SK-N-DZ (cell line): ENCODE measurements at regions not wholly inside any gene's neighbourhood (a gene's known extent, or its start where the extent isn't known, plus 50 kb on each side); places are given as distances from the start of the nearest gene placed in this dataset.
"Not testable (repeated sequence)": the region's sequence is repeated elsewhere in the genome, so short reads cannot be mapped to it uniquely, and the experiment has no call there.

ENCODE experiments used
- DNase-seq: peaks from one replicate; pipeline ENCODE4 v3.0.0-alpha.2; 2015; ENCODE audit warnings: low spot score

DNA sequence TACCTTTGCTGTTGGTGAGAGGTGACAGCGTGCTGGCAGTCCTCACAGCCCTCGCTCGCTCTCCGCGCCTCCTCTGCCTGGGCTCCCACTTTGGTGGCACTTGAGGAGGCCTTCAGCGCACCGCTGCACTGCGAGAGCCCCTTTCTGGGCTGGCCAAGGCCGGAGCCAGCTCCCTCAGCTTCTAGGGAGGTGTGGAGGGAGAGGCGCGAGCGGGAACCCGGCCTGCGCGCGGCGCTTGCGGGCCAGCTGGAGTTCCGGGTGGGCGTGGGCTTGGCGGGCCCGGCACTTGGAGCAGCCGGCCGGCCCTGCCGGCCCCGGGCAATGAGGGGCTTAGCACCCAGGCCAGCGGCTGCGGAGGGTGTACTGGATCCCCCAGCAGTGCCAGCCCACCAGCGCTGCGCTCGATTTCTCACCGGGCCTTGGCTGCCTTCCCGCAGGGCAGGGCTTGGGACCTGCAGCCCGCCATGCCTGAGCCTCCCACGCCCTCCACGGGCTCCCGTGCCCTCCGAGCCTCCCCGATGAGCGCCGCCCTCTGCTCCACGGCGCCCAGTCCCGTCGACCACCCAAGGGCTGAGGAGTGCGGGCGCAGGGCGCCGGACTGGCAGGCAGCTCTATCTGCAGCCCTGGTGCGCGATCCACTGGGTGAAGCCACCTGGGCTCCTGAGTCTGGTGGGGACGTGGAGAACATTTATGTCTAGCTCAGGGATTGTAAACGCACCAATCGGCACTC lies 700.3 kb downstream of the CDH18 start:
- not testable (repeated sequence) for DNase-seq

DNA sequence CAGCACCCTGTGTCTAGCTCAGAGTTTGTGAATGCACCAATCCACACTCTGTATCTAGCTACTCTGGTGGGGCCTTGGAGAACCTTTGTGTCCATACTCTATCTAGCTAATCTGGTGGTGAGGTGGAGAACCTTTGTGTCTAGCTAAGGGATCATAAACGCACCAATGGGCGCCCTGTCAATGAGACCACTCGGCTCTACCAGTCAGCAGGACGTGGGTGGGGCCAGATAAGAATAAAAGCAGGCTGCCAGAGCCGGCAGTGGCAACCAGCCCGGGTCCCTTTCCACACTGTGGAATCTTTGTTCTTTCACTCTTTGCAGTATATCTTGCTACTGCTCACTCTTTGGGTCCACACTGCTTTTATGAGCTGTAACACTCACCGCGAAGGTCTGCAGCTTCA lies 699.7 kb downstream of the CDH18 start:
- DNase-seq, result not testable (repeated sequence)

DNA sequence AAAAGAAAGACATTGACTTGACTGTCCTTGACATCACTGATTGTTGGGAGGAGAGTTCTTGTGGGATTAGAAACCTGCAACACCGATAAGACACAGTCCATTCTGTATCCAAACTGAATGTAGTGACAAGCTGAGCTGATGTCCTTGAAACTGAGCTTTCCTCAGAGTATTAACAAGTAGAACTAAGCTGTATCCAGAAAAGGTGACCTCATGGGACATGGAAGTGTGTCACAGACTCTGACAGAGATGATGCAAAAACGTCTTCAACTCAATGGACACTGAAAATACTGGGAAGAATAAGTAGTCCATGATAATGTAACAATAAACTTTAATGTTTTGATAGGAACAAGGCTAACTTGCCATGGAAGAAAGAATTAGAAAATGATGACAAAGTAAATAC lies 690.1 kb downstream of the CDH18 start:
- DNase-seq, result no peak

DNA sequence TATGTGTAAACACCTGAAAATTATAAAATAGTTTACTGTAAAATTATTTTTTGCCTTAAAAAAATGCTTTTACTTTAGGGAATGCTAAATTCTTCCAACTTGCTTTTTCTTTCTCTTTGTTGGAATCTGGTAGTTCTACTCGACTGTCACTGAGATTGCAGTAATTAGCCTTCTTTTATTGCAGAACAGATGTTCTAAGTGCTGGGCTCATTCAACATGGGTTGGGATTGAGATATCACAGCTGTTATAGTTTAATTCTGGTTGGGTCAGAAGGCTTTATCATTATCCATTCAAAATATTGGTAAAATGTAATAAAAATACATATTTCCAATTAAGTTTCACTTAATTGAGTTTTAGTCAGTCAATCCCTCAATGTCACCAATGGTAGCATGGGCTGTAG lies 686.7 kb downstream of the CDH18 start:
- no peak for DNase-seq

DNA sequence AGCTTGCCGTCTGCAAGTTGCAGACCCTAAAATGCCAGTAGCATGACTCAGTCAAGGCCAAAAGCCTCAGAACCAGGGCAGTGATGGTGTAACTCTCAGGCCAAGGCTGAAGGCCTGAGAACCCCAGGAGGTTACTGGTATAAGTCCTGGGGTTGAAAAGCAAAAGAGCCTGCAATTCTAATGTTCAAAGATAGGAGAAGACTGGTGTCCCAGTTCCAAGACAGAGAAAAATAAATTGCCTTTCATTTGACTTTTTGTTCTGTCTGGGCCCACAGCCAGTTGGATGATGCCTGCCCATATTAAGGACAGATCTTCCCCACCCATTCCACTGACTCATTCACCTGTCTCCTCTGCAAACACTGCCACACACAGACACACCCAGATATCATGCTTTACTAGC lies 673.2 kb downstream of the CDH18 start:
- DNase-seq, result no peak

DNA sequence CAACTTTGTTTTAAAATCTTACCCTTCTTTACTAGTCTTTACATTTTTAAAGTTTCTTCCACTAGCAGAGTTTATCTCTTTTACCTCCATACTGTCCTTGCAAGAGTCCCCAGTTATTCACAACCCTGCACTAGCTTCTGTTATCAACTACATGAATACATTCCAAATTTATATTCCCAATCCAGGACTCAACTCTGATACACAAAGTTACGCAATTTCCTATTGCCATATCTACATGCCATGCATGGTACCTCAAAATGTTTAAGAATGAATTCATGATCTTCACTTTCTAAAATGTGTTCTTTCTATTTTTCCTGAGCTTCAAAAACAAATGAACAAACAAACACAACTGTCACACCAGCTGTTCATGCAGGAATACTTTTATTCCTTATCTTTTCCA lies 668.7 kb downstream of the CDH18 start:
- DNase-seq, result no peak

DNA sequence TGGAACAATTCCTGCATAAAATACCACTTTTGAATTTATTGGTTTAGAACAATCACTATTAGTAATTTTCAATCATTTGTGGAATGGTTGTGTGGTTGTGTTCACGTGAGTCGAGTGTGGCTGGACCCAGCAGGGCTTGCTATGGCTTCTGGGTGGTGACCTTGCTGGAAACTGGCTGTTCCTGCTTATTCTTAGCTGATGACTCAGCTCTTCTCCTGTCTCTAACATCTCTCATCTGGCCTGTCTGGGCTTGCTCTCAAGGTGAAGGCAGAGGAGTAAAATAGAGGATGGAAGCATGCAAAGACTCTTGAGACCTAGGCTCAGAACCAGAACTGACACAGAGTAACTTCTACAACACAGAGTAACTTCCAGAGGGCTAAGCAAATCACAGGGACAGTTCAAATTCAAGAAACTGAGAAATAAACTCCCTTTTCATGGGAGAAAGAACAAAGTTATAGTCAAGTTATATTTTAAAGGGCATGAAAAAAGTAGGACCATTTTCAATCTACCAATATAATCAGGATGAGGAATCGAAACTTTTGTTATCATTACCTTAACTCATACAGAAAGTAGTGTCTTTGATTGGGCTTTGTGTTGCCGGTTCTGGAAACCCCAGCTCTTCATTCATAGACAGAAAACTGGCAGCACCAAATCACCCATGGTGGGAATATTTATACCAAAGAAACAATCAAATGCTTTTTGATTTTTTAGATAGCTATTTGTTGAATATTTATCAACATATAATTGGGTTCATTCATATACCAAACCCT lies 665.1 kb downstream of the CDH18 start:
- DNase-seq, result no peak

DNA sequence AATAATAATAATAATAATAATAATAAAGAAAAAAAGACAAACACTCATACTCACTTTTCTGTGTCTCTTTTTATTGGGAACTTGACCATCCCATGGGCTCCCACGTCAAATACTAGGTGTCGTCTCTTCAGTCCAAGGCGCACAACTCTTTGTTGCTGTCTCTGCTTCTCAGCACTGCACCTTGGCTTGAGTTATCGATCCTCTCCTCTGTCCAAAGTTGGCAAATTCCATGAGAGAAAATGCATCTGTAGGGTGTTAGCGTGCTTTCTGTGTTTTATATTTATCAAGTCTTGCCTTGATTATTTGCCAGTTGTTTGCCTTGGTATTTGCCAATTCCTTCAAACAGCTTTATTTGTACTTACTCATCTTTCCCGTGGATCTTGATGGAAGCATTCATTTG lies 653.7 kb downstream of the CDH18 start:
- no peak for DNase-seq

DNA sequence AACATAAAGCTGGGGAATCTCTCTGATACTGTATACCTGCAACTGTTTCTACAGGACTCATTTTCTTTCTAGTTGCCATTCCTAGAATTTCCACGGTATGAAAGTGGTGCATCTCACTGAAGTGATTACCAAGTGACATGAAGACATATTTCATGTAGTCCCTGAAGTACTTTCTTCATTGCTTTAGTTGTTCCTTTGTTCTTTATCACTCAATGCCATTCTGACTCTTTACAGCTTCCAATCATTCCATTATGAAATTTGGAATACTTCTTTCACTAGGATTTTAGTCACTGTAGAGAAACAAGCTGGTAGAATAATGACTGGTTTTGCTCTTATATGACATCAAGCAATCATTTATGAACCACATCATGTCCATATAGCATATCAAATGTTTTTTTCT lies 645.1 kb downstream of the CDH18 start:
- no peak for DNase-seq

DNA sequence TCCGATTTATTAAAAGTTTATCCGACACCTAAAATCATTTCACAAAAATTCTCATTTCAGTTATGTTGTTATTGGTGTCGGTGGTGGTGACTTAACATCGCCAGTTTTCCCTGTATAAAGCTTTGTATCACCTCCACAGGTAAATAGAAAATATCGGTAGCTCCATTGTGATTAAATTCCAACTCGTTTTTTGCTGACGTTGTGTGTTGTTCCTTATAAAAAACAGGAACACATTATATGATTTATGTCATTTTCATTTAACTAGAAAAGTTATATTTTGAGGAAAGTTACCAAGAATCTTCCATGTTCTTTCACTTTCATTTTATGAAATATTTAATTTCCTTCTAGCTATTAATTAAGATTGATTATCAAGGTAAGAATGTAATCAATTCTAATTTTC lies 635.9 kb downstream of the CDH18 start:
- no peak for DNase-seq

DNA sequence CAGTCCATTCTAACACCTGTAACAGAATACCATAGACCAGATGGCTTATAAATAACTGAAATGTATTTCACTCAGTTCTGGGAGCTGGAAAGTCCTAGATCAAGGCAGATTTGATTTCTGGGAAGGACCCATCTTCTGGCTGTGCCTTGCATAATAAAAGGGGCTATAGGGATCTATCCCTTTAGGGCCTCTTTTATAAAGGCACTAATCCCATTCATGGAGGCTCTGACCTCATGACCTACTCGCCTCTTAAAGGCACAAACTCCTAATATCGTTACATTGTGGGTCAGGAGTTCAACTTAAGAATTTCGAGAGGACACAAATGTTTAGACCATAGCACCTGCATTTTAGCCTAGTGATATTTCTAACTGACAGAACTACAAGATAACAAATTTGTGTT lies 619.0 kb downstream of the CDH18 start:
- no peak for DNase-seq

DNA sequence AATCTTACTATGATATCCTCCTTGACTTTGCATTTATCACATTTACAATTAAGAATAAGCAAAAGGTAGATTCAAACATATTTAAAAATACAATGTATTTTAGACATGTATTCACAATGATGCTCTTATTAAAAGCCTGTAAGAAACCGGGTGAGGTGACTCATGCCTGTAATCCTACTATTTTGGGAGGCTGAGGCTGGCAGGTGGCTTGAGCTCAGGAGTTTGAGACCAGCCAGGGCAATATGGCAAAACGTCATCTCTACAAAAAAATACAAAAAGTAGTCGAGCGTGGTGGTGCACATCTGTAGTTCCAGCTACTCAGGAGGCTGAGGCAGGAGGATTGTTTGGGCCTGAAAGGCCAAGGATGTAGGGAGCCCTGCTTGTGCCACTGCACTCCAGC lies 618.4 kb downstream of the CDH18 start:
- no peak for DNase-seq

DNA sequence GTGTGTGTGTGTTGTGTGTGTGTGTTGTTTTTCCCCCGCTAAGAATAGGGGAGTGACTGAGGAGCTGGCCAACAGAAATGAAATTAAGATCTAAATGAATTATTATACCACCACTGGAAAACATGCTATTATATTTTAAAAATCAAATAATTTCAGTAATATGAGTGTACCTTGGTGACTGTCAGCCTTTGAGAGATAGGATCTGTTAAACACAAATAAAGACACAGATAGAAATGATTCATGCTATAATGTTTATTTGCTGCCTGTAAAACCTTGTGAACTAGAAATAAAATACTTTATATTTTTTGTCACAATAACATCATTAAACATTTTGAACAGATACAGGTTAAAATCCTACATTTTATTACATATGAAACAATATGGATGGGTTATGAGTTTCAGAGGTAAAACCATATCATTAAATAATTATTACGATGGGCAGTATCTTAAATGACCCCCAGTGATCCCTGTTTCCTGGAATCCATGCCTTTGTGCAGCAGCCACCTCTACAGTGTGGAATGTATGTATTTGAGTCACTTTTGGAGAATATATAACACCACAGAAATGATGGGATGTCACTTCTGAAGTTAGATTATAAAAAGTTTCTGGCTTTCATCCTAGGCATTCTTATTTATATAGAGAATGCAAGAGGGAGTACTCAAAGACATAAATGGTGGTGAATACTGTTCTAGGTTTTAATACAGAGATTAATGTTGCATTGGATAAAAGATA lies 617.2 kb downstream of the CDH18 start:
- DNase-seq, result no peak

DNA sequence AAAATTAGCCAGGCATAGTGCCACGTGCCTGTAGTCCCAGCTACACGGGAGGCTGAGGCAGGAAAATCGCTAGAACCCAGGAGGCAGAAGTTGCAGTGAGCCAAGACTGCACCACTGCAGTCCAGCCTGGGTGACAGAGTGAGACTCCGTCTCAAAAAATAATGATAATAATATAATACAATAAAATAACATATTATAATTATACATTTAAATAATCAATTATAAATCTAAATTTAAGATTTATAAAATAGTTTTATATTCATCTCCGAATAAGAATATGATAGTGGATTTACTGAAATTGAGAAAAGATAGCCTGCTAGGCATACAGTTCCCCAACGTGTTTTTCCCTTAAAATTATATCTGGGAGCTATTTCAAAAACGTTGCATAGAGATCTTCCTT lies 599.6 kb downstream of the CDH18 start:
- DNase-seq, result no peak

DNA sequence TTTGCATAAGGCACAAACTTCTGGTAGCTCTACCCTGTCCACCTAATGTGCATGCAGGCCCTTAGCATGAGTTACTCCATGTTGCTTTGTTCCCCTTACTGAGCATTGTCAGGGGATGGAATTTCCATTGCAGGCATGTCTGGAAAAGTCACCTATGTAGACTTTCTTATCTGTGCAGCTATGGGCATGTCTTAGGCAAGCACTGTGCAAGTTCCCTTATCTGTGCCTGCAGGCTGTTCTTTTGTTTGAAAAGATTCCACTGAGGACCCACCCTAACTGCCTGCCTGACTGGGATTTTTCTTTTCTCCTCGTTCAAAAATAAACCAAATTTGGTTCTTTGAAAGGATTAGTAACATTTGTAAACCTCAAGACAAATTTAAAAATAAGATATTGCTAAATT lies 587.0 kb downstream of the CDH18 start:
- DNase-seq, result no peak

DNA sequence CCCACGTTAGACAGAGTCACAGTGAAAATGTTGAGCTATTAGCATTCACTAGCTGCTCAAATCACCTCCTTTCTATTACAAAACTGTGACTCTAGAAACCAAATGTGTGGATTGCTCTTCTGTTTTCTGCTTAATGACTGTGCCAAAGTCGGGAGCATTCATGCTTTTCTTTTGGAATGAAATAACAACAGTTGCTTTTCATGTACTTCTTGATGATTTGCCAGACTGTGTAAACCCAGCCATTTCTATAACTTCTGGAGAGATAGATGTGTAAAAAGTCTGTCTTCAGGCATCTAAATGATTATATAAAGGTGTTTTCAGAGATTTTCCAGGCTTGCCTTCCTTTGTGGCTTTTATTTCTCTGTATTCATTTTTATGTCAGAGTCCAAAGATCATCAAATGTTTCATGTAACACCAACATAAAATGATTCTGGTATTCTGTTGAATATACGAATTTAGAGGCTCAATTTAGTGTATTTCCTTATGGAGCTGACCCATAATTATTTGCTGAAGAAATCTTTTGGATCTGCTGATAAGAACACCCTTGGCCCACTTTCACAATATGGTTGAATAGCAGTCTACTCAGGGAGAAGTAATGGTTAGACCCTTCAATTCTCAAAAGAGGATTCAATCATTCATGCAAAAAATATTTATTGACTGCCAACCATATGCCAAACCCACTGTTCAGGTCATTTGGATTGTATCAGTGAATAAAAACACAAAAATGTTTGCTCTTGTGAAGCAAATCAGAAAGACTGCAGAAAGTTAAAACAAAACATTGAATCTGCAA lies 581.2 kb downstream of the CDH18 start:
- no peak for DNase-seq

DNA sequence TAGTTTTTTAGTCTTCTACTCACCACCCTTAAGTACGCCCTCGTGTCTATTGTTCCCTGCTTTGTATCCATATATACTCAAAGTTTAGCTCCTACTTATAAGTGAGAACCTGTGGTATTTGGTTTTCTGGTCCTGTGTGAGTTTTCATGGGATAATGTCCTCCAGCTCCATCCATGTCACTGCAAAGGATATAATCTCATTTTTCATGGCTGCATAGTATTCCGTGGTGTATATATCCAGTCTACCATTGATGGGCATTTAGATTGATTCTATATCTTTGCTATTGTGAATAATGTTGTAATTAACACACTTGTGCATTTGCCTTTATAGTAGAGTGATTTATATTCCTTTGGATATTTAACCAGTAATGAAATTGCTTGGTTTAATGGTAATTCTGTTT lies 579.9 kb downstream of the CDH18 start:
- DNase-seq, result no peak

DNA sequence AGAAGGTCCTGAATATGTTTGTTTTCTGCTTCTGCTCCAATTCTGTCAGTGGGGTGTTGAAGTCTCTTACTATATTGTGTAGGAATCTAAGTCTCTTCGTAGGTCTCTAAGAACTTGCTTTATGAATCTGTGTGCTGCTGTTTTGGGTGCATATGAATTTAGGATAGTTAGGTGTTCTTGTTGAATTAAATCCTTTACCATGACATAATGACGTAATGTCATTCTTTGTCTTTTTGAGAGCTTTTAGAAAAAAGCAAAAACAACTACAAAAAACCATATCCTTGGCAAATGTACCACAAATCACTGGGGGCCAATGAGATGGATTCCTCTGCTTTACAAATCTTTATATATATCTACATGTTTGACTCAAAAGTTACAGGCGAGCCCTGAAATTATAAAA lies 576.1 kb downstream of the CDH18 start:
- no peak for DNase-seq
